Immature natural killer cell (primary cell): ENCODE measurements at regions not wholly inside any gene's neighbourhood (a gene's known extent, or its start where the extent isn't known, plus 50 kb on each side); places are given as distances from the start of the nearest gene placed in this dataset.

Experiments used
- DNase-seq, 3 donors: peaks; one replicate each; pipeline ENCODE4 v3.0.0; 2022; ENCODE audit warnings: mixed read lengths in 1 of 3
- H3K27ac Mint-ChIP-seq, 6 donors: one replicate each; pipeline ENCODE4 v1.8.0; 2020; ENCODE audit warnings: mixed read lengths in 6 of 6, mild to moderate bottlenecking in 5 of 6, inconsistent platforms in 4 of 6, moderate library complexity in 3 of 6
- H3K27me3 Mint-ChIP-seq, 3 donors: one replicate each; pipeline ENCODE4 v1.8.0; 2020 to 2021; ENCODE audit warnings: low read depth in 3 of 3, mild to moderate bottlenecking in 3 of 3, mixed read lengths in 3 of 3, moderate library complexity in 3 of 3, inconsistent platforms in 1 of 3
- H3K36me3 Mint-ChIP-seq, 3 donors: one replicate each; pipeline ENCODE4 v1.8.0; 2020; ENCODE audit warnings: mixed read lengths in 3 of 3, inconsistent platforms in 2 of 3, mild to moderate bottlenecking in 2 of 3
- H3K4me1 Mint-ChIP-seq, 2 donors: one replicate each; pipeline ENCODE4 v1.8.0; 2020; ENCODE audit warnings: inconsistent platforms in 2 of 2, mild to moderate bottlenecking in 2 of 2, mixed read lengths in 2 of 2, moderate library complexity in 1 of 2
- H3K4me3 Mint-ChIP-seq, 5 donors: one replicate each; pipeline ENCODE4 v1.8.0; 2020; ENCODE audit warnings: mild to moderate bottlenecking in 5 of 5, mixed read lengths in 5 of 5, inconsistent platforms in 3 of 5, moderate library complexity in 3 of 5
- H3K9me3 Mint-ChIP-seq, 6 donors: one replicate each; pipeline ENCODE4 v1.8.0; 2020; ENCODE audit warnings: mild to moderate bottlenecking in 6 of 6, mixed read lengths in 6 of 6, inconsistent platforms in 4 of 6, moderate library complexity in 3 of 6

- H3K4me3 Mint-ChIP-seq: no peak overlapping the region
- no peak for DNase-seq
- H3K27me3 Mint-ChIP-seq: no peaks in the 10 kb centered on the region
- H3K36me3 Mint-ChIP-seq: no peaks in the 10 kb centered on the region
- no peak overlapping the region for H3K27ac Mint-ChIP-seq
- H3K9me3 Mint-ChIP-seq: peaks cover 0 to 28% (median 7%) of the 10 kb centered on the region in 6 donors
- no peaks in the 10 kb centered on the region for H3K4me1 Mint-ChIP-seq
Observed at GRCh38 chr3:146801492-146801891, 196.3 kb upstream of the PLSCR5 start.

DNA sequence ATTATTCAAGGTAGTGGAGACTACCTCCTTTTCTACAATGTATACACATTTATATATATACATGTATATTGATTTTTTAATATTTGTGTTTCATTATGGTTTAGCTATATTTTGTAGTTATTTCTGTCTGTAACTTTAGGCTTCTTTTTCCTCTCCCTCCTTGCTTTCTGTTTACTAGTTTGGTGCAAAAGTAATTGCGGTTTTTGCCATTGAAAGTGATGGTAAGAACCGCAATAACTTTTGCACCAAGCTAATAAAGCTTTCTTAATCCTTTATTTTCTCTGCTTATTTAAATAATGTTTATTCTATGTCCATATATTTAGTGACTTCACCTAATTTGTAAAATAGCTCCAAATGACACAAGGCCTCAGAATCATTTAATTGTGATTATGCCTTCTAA, 195.3 kb upstream of the PLSCR5 start:
- DNase-seq: no peak
- Mint-ChIP-seq H3K27me3 (no peaks in the 10 kb centered on the region), H3K9me3 (peaks cover 0 to 25% (median 5%) of the 10 kb centered on the region in 6 donors), H3K27ac (no peak overlapping the region), H3K36me3 (no peaks in the 10 kb centered on the region), H3K4me1 (no peaks in the 10 kb centered on the region), H3K4me3 (no peak overlapping the region)

DNA sequence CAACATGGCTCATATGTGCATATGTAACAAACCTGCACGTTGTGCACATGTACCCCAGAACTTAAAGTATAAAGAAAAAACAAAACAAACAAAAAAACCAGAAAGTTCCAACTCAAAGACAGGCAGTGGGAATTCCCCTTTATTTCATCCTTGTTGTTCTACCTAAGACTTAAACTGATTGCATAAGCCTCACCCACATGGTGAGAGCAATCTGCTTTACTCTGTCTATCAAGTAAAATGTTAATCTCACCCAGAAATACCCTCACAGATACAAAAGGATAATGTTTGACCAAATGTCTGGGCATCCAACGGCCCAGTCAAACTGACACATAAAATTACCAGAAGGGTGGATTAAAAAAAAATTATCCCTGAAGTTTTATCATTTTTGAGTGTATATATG, 190.9 kb upstream of the PLSCR5 start:
- H3K36me3 Mint-ChIP-seq: no peaks in the 10 kb centered on the region
- H3K27me3 Mint-ChIP-seq: no peaks in the 10 kb centered on the region
- H3K4me3 Mint-ChIP-seq: no peak overlapping the region
- no peak for DNase-seq
- peaks cover 0 to 27% (median 5%) of the 10 kb centered on the region in 6 donors for H3K9me3 Mint-ChIP-seq
- no peaks in the 10 kb centered on the region for H3K4me1 Mint-ChIP-seq
- H3K27ac Mint-ChIP-seq: no peak overlapping the region

GRCh38 chr3:146783446-146783845, 178.3 kb upstream of the PLSCR5 start:
- Mint-ChIP-seq H3K4me1 (no peaks in the 10 kb centered on the region), H3K36me3 (no peaks in the 10 kb centered on the region), H3K27ac (no peak overlapping the region), H3K9me3 (peaks cover 0 to 16% (median 9%) of the 10 kb centered on the region in 6 donors), H3K4me3 (no peak overlapping the region), H3K27me3 (no peaks in the 10 kb centered on the region)
- DNase-seq: no peak

- Mint-ChIP-seq H3K4me1 (no peaks in the 10 kb centered on the region), H3K36me3 (no peaks in the 10 kb centered on the region), H3K4me3 (no peak overlapping the region), H3K9me3 (peaks cover 0 to 23% (median 9%) of the 10 kb centered on the region in 6 donors), H3K27me3 (no peaks in the 10 kb centered on the region), H3K27ac (no peak overlapping the region)
- no peak for DNase-seq
Observed at GRCh38 chr3:146781606-146782005, 176.5 kb upstream of the PLSCR5 start.

GRCh38 chr3:146781059-146781458, 175.9 kb upstream of the PLSCR5 start:
- H3K36me3 Mint-ChIP-seq: no peaks in the 10 kb centered on the region
- no peak overlapping the region for H3K4me3 Mint-ChIP-seq
- no peaks in the 10 kb centered on the region for H3K4me1 Mint-ChIP-seq
- H3K9me3 Mint-ChIP-seq: peaks cover 0 to 27% (median 9%) of the 10 kb centered on the region in 6 donors
- H3K27me3 Mint-ChIP-seq: no peaks in the 10 kb centered on the region
- DNase-seq: no peak
- no peak overlapping the region for H3K27ac Mint-ChIP-seq

- Mint-ChIP-seq H3K4me3 (no peak overlapping the region), H3K36me3 (no peaks in the 10 kb centered on the region), H3K27ac (no peak overlapping the region), H3K9me3 (peaks cover 0 to 27% (median 9%) of the 10 kb centered on the region in 6 donors), H3K27me3 (no peaks in the 10 kb centered on the region), H3K4me1 (no peaks in the 10 kb centered on the region)
- no peak for DNase-seq
Observed at GRCh38 chr3:146780251-146780650, 175.1 kb upstream of the PLSCR5 start.

DNA sequence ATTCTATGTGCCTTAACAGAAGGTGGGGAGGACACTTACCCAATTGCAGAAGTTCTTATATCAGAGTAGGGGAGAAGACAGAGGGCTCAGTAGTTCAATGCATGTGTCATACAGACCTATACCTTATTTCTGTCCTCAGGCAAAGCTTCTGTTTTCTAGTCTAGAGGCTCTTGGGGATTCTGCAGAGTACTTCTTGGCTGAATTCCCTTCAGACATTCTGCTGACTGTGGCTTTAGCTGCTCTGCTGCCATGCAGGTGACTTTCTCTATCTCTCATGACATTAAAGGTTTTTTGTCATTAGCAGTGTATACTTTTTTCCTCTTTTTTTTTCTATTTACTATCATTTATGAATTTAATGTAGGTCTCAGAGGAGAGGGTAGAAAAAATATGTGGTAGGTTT, 172.8 kb upstream of the PLSCR5 start:
- Mint-ChIP-seq H3K27me3 (no peaks in the 10 kb centered on the region), H3K36me3 (no peaks in the 10 kb centered on the region), H3K27ac (no peak overlapping the region), H3K4me3 (no peak overlapping the region), H3K4me1 (no peaks in the 10 kb centered on the region), H3K9me3 (peaks cover 5 to 44% (median 12%) of the 10 kb centered on the region in 6 donors)
- DNase-seq: no peak

GRCh38 chr3:146772211-146772743, 167.1 kb upstream of the PLSCR5 start:
- Mint-ChIP-seq H3K4me1 (no peaks in the 10 kb centered on the region), H3K27me3 (no peaks in the 10 kb centered on the region), H3K9me3 (peaks cover 2 to 39% (median 12%) of the 10 kb centered on the region in 6 donors), H3K36me3 (peaks cover 0 to 6% (median 0%) of the 10 kb centered on the region in 3 donors), H3K4me3 (no peak overlapping the region), H3K27ac (no peak overlapping the region)
- no peak for DNase-seq

- Mint-ChIP-seq H3K27me3 (no peaks in the 10 kb centered on the region), H3K36me3 (peaks cover 0 to 6% (median 0%) of the 10 kb centered on the region in 3 donors), H3K9me3 (peaks cover 3 to 32% (median 10%) of the 10 kb centered on the region in 6 donors), H3K4me1 (no peaks in the 10 kb centered on the region), H3K27ac (no peak overlapping the region), H3K4me3 (no peak overlapping the region)
- no peak for DNase-seq
Observed at GRCh38 chr3:146770881-146771280, 165.7 kb upstream of the PLSCR5 start.

- Mint-ChIP-seq H3K27me3 (no peaks in the 10 kb centered on the region), H3K4me3 (no peak overlapping the region), H3K27ac (no peak overlapping the region), H3K9me3 (peaks cover 3 to 32% (median 10%) of the 10 kb centered on the region in 6 donors), H3K36me3 (peaks cover 0 to 6% (median 0%) of the 10 kb centered on the region in 3 donors), H3K4me1 (no peaks in the 10 kb centered on the region)
- DNase-seq: no peak
Observed at GRCh38 chr3:146770301-146770700, 165.2 kb upstream of the PLSCR5 start.

- H3K27me3 Mint-ChIP-seq: peaks cover 0 to 5% (median 3%) of the 10 kb centered on the region in 3 donors
- no peak overlapping the region for H3K4me3 Mint-ChIP-seq
- peaks cover 0 to 3% (median 0%) of the 10 kb centered on the region in 3 donors for H3K36me3 Mint-ChIP-seq
Observed at GRCh38 chr3:146757759-146758158, 152.6 kb upstream of the PLSCR5 start.

DNA sequence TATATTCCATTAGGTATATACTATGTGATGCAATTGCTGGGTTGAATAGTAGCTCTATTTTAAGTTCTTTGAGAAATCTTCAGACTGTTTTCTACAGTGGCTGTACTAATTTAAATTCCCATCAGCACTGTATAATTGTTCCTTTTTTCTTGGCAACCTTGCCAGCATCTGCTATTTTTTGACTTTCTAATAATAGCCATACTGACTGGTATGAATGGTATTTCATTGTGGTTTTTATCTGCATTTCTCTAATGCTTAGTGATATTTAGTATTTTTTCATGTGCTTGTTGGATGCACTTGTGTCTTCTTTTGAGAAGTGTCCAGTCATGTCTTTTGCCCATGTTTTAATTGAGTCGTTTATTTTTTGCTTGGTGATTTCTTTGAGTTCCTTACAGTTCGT, 145.1 kb upstream of the PLSCR5 start:
- Mint-ChIP-seq H3K4me1 (no peaks in the 10 kb centered on the region), H3K9me3 (peaks cover 5 to 30% (median 17%) of the 10 kb centered on the region in 6 donors), H3K27ac (no peak overlapping the region), H3K27me3 (peaks cover 0 to 3% (median 0%) of the 10 kb centered on the region in 3 donors), H3K4me3 (no peak overlapping the region), H3K36me3 (peaks cover 0 to 3% (median 0%) of the 10 kb centered on the region in 3 donors)
- DNase-seq: no peak

More at GRCh38 chr3:146757759-146758158, 152.6 kb upstream of the PLSCR5 start:
- H3K4me1 Mint-ChIP-seq: no peaks in the 10 kb centered on the region
- no peak for DNase-seq
- H3K27ac Mint-ChIP-seq: no peak overlapping the region
- peaks cover 1 to 26% (median 14%) of the 10 kb centered on the region in 6 donors for H3K9me3 Mint-ChIP-seq

- Mint-ChIP-seq H3K4me1 (no peaks in the 10 kb centered on the region), H3K27me3 (peaks cover 0 to 2% (median 0%) of the 10 kb centered on the region in 3 donors), H3K9me3 (peaks cover 7 to 33% (median 13%) of the 10 kb centered on the region in 6 donors), H3K4me3 (no peak overlapping the region), H3K36me3 (no peaks in the 10 kb centered on the region), H3K27ac (no peak overlapping the region)
- DNase-seq: no peak
Observed at GRCh38 chr3:146747928-146748327, 142.8 kb upstream of the PLSCR5 start.

GRCh38 chr3:146747051-146747450, 141.9 kb upstream of the PLSCR5 start:
- no peak overlapping the region for H3K4me3 Mint-ChIP-seq
- peaks cover 3 to 25% (median 7%) of the 10 kb centered on the region in 6 donors for H3K9me3 Mint-ChIP-seq
- no peak overlapping the region for H3K27ac Mint-ChIP-seq
- H3K36me3 Mint-ChIP-seq: no peaks in the 10 kb centered on the region
- H3K27me3 Mint-ChIP-seq: peaks cover 0 to 2% (median 0%) of the 10 kb centered on the region in 3 donors
- no peaks in the 10 kb centered on the region for H3K4me1 Mint-ChIP-seq
- DNase-seq: no peak
